Thymus (tissue), 11 donors: ENCODE measurements at regions not wholly inside any gene's neighbourhood (a gene's known extent, or its start where the extent isn't known, plus 50 kb on each side); places are given as distances from the start of the nearest gene placed in this dataset.

ENCODE experiments used
- DNase-seq, 9 donors: peaks; one replicate each; pipeline ENCODE4 v3.0.0-alpha.2; 2013; ENCODE audit warnings: low spot score in 9 of 9, low read depth in 6 of 9, missing footprints in 1 of 9
- H3K27ac ChIP-seq, 2 donors: one replicate each; pipeline ENCODE4 v1.5.1; 2013; ENCODE audit warnings: control low read depth in 1 of 2, low read depth in 1 of 2, low read length in 1 of 2, mild to moderate bottlenecking in 1 of 2, moderate library complexity in 1 of 2
- H3K27me3 ChIP-seq, 2 donors: one replicate each; pipeline ENCODE4 v1.5.1; 2013; ENCODE audit warnings: low read length in 1 of 2; ENCODE audit not compliant: control insufficient read depth in 2 of 2, insufficient read depth in 1 of 2
- H3K36me3 ChIP-seq, 2 donors: one replicate each; pipeline ENCODE4 v1.5.1; 2013; ENCODE audit warnings: low read length in 1 of 2, mild to moderate bottlenecking in 1 of 2, moderate library complexity in 1 of 2; ENCODE audit not compliant: control insufficient read depth in 2 of 2, insufficient read depth in 2 of 2
- H3K4me1 ChIP-seq, 2 donors: one replicate each; pipeline ENCODE4 v1.5.1; 2013; ENCODE audit warnings: low read length in 2 of 2; ENCODE audit not compliant: control insufficient read depth in 2 of 2, insufficient read depth in 2 of 2
- H3K4me3 ChIP-seq, 2 donors: one replicate each; pipeline ENCODE4 v1.5.1; 2013; ENCODE audit warnings: low read length in 2 of 2, control low read depth in 1 of 2, mild to moderate bottlenecking in 1 of 2
- H3K9me3 ChIP-seq, 2 donors: one replicate each; pipeline ENCODE4 v1.5.1; 2013; ENCODE audit warnings: low read length in 1 of 2, mild to moderate bottlenecking in 1 of 2; ENCODE audit not compliant: control insufficient read depth in 2 of 2, insufficient read depth in 1 of 2
- WGBS: extraction: QIAGEN DNeasy Blood & Tissue Kit; methylation state at CpG from one replicate; pipeline ENCODE4 v1.1.7; 2013; 5-methylcytosine and 5-hydroxymethylcytosine counted together
- donor health status: healthy.

- peak in 1 of 9 donors; percentile 10 for DNase-seq
- WGBS: 86% methylated on average over 13 of the region's 13 CpGs
Observed at GRCh38 chr2:20542746-20543468, 96.0 kb downstream of the RHOB start.

GRCh38 chr2:20543469-20544152 lies 96.7 kb downstream of the RHOB start:
- H3K4me3 ChIP-seq: no peak overlapping the region
- peaks cover 0 to 3% of the 10 kb centered on the region in 2 donors for H3K4me1 ChIP-seq
- 76% methylated on average over 9 of the region's 9 CpGs for WGBS
- no peaks in the 10 kb centered on the region for H3K27me3 ChIP-seq
- no peaks in the 10 kb centered on the region for H3K36me3 ChIP-seq
- peaks cover 0 to 3% of the 10 kb centered on the region in 2 donors for H3K9me3 ChIP-seq
- DNase-seq: no peak
- no peak overlapping the region for H3K27ac ChIP-seq

More at GRCh38 chr2:20542746-20543468, 96.0 kb downstream of the RHOB start:
- no peak overlapping the region for H3K4me3 ChIP-seq
- no peaks in the 10 kb centered on the region for H3K36me3 ChIP-seq
- no peak overlapping the region for H3K27ac ChIP-seq
- peaks cover 0 to 3% of the 10 kb centered on the region in 2 donors for H3K9me3 ChIP-seq
- peaks cover 0 to 3% of the 10 kb centered on the region in 2 donors for H3K4me1 ChIP-seq
- no peaks in the 10 kb centered on the region for H3K27me3 ChIP-seq

- Histone ChIP-seq H3K9me3 (peaks cover 0 to 3% of the 10 kb centered on the region in 2 donors), H3K27me3 (no peaks in the 10 kb centered on the region), H3K27ac (no peak overlapping the region), H3K4me3 (no peak overlapping the region), H3K36me3 (no peaks in the 10 kb centered on the region), H3K4me1 (peaks cover 0 to 3% of the 10 kb centered on the region in 2 donors)
- 88% methylated on average over 8 of the region's 8 CpGs for WGBS
- no peak for DNase-seq
Observed at GRCh38 chr2:20544153-20544747, 97.4 kb downstream of the RHOB start.

- 94% methylated on average over 9 of the region's 9 CpGs for WGBS
- Histone ChIP-seq H3K27me3 (no peaks in the 10 kb centered on the region), H3K36me3 (no peaks in the 10 kb centered on the region), H3K27ac (no peak overlapping the region), H3K9me3 (no peaks in the 10 kb centered on the region), H3K4me1 (no peaks in the 10 kb centered on the region), H3K4me3 (no peak overlapping the region)
- DNase-seq: no peak
Observed at GRCh38 chr2:20549144-20549543, 101.8 kb downstream of the HS1BP3 start.

- Histone ChIP-seq H3K36me3 (no peaks in the 10 kb centered on the region), H3K27me3 (no peaks in the 10 kb centered on the region), H3K4me1 (no peaks in the 10 kb centered on the region), H3K9me3 (no peaks in the 10 kb centered on the region), H3K27ac (no peak overlapping the region), H3K4me3 (no peak overlapping the region)
- no peak for DNase-seq
- WGBS: 99% methylated on average over 1 of the region's 1 CpG
Observed at GRCh38 chr2:20549691-20550348, 101.1 kb downstream of the HS1BP3 start.

GRCh38 chr2:20551260-20551944 lies 99.5 kb downstream of the HS1BP3 start:
- Histone ChIP-seq H3K27ac (no peak overlapping the region), H3K27me3 (no peaks in the 10 kb centered on the region), H3K9me3 (no peaks in the 10 kb centered on the region), H3K36me3 (no peaks in the 10 kb centered on the region), H3K4me1 (no peaks in the 10 kb centered on the region), H3K4me3 (no peak overlapping the region)
- DNase-seq: no peak
- 83% methylated on average over 9 of the region's 9 CpGs for WGBS

- Histone ChIP-seq H3K36me3 (no peaks in the 10 kb centered on the region), H3K4me3 (no peak overlapping the region), H3K27me3 (no peaks in the 10 kb centered on the region), H3K4me1 (no peaks in the 10 kb centered on the region), H3K9me3 (no peaks in the 10 kb centered on the region), H3K27ac (no peak overlapping the region)
- WGBS: 93% methylated on average over 5 of the region's 5 CpGs
- no peak for DNase-seq
Observed at GRCh38 chr2:20551945-20552328, 99.0 kb downstream of the HS1BP3 start.

- no peaks in the 10 kb centered on the region for H3K9me3 ChIP-seq
- no peak for DNase-seq
- H3K4me3 ChIP-seq: no peak overlapping the region
- no peak overlapping the region for H3K27ac ChIP-seq
- no peaks in the 10 kb centered on the region for H3K27me3 ChIP-seq
- 94% methylated on average over 3 of the region's 3 CpGs for WGBS
- H3K4me1 ChIP-seq: no peaks in the 10 kb centered on the region
- H3K36me3 ChIP-seq: no peaks in the 10 kb centered on the region
Observed at GRCh38 chr2:20552847-20553246, 98.1 kb downstream of the HS1BP3 start.
